SIG-M5 (cell line): ENCODE measurements at regions not wholly inside any gene's neighbourhood (a gene's known extent, or its start where the extent isn't known, plus 50 kb on each side); places are given as distances from the start of the nearest gene placed in this dataset.
"Not testable (repeated sequence)": the region's sequence is repeated elsewhere in the genome, so short reads cannot be mapped to it uniquely, and the experiment has no call there.

Experiments used
- DNase-seq: peaks from one replicate; lab custom pipeline; 2025; lab: John Stamatoyannopoulos, UW

DNA sequence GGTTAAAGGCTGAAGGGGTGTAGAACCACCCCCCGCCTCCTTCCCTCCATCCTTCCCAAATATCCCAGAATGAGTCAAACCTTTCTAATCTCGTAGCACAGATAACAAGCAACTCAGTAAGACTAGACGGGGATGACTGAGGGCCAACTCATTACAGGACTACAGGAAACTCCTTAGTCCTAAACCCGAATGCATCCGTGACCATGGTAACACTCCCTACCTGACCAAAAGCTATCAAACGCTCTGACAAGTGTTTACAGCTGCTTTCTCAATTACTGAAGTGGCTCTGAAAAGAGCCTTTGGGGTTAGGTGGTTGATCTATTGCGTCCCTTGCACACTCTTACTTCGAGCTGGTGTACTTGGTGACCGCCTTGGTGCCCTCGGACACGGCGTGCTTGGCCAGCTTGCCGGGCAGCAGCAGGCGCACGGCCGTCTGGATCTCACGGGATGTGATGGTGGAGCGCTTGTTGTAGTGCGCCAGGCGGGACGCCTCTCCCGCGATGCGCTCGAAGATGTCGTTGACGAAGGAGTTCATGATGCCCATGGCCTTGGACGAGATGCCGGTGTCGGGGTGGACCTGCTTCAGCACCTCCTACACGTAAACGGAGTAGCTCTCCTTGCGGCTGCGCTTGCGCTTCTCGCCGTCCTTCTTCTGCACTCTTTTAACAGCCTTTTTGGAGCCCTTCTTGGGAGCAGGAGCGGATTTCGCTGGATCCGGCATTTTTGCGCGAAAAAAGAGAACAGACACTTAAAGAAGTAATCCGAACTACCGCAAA lies 67.4 kb downstream of the FAM72B start:
- DNase-seq = not testable (repeated sequence)

DNA sequence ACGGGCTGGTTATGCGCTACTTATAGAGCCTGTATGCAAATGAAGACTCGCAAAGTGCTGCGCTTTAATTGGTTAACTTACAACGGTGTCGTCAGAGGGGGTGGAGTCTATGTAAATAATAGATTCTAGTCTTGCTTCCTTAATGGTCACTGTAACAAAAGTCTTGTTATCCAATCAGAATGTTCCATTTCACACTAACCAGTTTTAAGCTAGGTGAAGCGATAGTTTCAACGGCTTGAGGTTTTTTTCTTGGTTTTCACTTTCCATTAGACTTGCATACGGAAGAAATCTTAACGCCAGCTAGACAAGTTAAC lies 66.9 kb downstream of the FAM72B start:
- not testable (repeated sequence) for DNase-seq

DNA sequence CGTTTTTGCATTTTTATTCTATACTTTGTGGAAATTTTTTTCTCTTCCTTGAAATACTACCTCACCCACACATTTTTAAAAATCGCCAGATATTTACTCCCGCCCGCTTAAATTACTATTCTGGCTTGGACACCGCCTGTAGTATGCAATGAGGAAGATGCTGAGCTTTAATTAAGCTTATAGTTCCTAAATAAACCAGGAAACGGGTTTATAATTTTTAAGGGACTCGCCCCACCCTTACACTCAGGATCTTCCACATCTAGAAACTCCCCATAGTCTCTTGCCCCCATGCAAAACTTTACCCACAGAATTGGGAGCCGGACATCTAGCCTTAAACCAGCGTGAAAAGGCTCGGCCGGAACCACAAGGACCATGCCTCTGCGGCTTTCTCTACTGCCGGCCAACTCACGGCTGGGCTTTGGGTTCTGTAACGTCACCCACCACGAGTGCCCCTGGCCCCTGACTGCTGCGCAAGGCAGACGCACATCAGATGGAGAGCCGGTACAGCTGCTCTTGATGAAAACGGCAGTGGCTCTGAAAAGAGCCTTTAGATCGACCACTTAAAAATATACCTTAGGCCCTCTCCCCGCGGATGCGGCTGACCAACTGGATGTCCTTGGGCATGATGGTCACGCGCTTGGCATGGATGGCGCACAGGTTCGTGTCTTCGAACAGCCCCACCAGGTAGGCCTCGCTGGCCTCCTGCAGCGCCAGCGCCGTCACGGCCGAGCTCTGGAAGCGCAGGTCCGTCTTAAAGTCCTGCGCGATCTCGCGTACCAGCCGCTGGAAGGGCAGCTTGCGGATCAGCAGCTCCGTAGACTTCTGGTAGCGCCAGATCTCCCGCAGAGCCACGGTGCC lies 66.3 kb downstream of the FAM72B start:
- not testable (repeated sequence) for DNase-seq
